ENCODE measurements at regions not wholly inside any gene's neighbourhood (a gene's known extent, or its start where the extent isn't known, plus 50 kb on each side); places are given as distances from the start of the nearest gene placed in this dataset.
"Not testable (repeated sequence)": the region's sequence is repeated elsewhere in the genome, so short reads cannot be mapped to it uniquely, and the experiment has no call there.

DNA sequence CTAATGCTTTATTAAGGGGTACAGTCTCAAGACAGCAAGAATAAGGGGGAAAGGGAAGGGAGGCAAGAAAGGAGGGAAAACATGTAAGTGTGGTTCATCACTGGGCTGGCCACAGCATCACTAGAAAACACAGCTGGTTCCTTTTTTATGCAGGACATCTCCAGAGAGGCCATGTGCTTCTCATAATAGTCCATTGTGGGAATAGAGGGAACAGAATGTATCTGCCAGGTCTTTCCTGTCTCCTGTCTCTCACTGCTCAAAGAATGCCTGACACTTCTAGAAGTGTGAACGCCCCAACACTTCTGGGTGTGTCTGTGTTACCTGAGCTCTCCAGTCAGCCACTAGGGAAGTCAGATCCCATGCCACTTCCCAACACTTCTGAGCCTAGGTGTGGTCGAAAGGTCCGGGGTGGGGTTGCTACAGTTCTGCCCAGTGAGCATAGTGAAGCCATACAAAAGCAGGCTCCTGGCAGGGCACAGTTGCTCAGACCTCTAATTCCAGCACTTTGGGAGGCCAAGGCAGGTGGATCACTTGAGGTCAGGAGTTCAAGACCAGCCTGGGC is 255.6 kb upstream of the SLC30A5 start:
- 88% methylated on average over 3 of the region's 3 CpGs for WGBS
- Histone ChIP-seq H3K27ac (ENCODE audit: low read depth) (no peak overlapping the region), H3K36me3 (ENCODE audit: insufficient read depth) (no peaks in the 10 kb centered on the region), H3K4me1 (ENCODE audit: insufficient read depth) (no peaks in the 10 kb centered on the region), H3K4me3 (ENCODE audit: low read depth, low read length) (no peak overlapping the region)
- no peak for DNase-seq (ENCODE audit: extremely low spot score)

DNA sequence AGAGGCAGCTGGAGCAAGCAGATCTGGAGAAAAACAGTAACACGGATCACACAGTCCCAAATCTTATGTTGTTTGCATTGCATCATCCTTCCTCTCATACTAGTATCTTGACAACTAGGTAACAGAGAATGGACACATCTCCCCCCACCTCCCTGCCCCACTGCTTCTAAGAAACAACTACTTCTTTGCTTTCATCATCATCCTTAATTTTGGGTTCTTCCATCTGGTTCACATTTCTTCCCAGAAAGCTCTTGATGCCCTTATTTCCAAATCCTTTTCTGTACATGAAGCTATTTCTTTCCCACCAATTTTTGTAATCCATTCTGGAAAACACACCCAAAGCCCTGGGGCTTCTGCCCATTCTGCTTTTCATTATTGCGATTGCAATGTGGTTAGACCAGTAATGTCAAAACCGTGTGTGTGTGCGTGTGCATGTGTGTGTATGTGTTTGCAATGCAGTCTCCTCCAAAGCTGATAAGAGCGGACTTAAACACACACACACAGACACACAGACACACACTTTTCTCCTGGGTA is 254.7 kb upstream of the SLC30A5 start:
- WGBS, result 57% methylated on average over 5 of the region's 5 CpGs
- H3K36me3 ChIP-seq (ENCODE audit: insufficient read depth), result no peaks in the 10 kb centered on the region
- H3K4me1 ChIP-seq (ENCODE audit: insufficient read depth), result no peaks in the 10 kb centered on the region
- H3K4me3 ChIP-seq (ENCODE audit: low read depth, low read length), result no peak overlapping the region
- peak; percentile 53 for DNase-seq (ENCODE audit: extremely low spot score)
- no peak overlapping the region for H3K27ac ChIP-seq (ENCODE audit: low read depth)

DNA sequence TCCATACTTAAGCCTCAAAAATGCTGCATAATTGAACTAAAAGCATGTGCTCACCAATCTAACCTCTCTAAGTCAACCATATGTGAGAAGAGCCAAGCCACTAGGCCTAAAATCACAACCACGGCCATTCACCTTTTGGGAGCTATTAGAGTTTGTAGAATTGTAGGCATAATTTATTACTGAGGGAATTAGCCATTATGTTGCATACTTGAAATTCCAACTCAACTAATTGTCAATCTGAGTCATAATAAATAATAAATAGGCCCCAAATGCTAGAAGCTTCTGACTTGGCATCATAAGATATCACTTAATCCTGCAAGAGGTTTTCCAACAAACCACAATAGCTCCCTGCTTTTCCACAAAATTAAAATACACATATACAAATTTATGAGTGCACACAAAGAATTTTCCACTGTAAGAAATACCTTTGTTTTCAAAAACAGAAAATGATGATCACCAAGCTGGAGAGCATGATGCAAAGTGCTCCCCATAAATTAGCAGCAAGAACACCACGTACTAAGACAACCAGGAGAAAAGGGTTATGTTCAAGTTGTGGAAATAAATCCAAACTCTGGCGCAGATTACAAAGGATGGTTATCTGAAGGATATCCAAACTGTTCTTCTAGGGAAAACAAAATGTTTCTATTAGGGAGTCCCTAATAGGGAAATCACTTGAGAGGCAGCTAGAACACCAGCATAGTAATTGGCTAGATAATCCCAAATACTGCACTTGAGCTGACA is 250.0 kb upstream of the SLC30A5 start:
- Histone ChIP-seq H3K27ac (ENCODE audit: low read depth) (no peak overlapping the region), H3K36me3 (ENCODE audit: insufficient read depth) (no peaks in the 10 kb centered on the region), H3K4me3 (ENCODE audit: low read depth, low read length) (no peak overlapping the region), H3K4me1 (ENCODE audit: insufficient read depth) (no peaks in the 10 kb centered on the region)
- whole genome bisulfite sequencing, result 81% methylated on average over 3 of the region's 3 CpGs
- peak; percentile 67 for DNase-seq (ENCODE audit: extremely low spot score)

DNA sequence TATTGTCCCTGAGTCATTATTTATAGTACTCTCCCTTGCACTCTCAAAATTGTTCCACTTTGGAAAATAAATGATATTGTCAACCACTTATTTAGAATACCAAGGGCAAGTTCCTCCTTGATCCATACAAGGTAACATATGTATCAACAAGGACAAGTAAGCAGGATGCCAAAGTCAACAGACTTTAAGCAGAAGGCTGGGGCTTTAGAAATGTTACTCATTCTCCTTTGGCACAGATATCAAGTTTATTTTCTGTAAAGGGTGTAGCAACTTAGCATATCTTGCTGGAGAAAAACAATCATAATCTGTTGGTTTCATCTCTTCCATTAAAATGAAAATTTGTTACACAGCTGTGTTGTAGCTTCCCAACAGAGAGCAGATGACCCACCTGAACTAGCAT is 248.7 kb upstream of the SLC30A5 start:
- no peak overlapping the region for H3K4me3 ChIP-seq (ENCODE audit: low read depth, low read length)
- DNase-seq (ENCODE audit: extremely low spot score), result no peak
- no peaks in the 10 kb centered on the region for H3K4me1 ChIP-seq (ENCODE audit: insufficient read depth)
- no peaks in the 10 kb centered on the region for H3K36me3 ChIP-seq (ENCODE audit: insufficient read depth)
- no peak overlapping the region for H3K27ac ChIP-seq (ENCODE audit: low read depth)

DNA sequence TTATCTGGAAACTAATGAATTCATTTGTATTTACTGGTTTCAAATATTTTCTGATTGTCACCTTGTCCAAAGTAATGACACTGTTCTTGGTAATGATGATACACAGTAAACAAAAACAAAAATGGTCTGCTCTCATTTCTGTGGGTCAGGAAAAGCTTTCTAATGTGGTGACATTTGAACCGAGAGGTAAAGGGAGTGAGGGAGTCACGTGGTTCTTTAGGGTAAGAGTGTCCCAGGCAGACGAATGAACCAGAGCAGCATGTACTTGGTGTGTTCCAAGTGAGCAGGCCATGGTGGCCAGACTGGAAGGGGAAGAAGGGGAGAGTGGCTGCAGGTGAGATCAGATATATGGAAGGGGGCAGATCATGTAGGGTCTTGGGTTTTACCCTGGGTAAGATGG is 247.0 kb upstream of the SLC30A5 start:
- no peak overlapping the region for H3K27ac ChIP-seq (ENCODE audit: low read depth)
- DNase-seq (ENCODE audit: extremely low spot score), result no peak
- no peak overlapping the region for H3K4me3 ChIP-seq (ENCODE audit: low read depth, low read length)

DNA sequence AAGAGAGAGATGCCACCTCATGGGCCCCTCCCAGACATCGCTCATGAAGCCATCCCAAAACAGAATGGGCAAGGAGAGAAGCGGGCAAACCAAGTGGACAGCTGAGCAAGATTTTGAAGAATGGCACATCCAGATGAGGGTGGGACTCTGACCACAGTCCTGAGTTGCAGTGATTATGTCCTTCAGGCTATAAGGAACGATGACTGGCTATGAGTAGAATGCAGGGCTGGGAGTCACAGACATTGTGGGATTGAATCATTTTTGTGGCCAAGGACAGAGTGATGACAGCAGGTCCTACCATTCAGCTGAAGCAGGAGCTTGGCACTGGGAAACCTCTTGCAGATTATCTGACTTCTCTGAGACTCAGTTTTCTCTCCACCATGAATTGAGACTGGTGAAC is 245.7 kb upstream of the SLC30A5 start:
- no peaks in the 10 kb centered on the region for H3K36me3 ChIP-seq (ENCODE audit: insufficient read depth)
- no peaks in the 10 kb centered on the region for H3K4me1 ChIP-seq (ENCODE audit: insufficient read depth)
- H3K4me3 ChIP-seq (ENCODE audit: low read depth, low read length), result no peak overlapping the region
- DNase-seq (ENCODE audit: extremely low spot score), result no peak
- 91% methylated on average over 3 of the region's 3 CpGs for WGBS
- H3K27ac ChIP-seq (ENCODE audit: low read depth), result no peak overlapping the region

More for the DNA sequence above, 247.0 kb upstream of the SLC30A5 start:
- 91% methylated on average over 3 of the region's 3 CpGs for WGBS
- Histone ChIP-seq H3K36me3 (ENCODE audit: insufficient read depth) (no peaks in the 10 kb centered on the region), H3K4me1 (ENCODE audit: insufficient read depth) (no peaks in the 10 kb centered on the region)

DNA sequence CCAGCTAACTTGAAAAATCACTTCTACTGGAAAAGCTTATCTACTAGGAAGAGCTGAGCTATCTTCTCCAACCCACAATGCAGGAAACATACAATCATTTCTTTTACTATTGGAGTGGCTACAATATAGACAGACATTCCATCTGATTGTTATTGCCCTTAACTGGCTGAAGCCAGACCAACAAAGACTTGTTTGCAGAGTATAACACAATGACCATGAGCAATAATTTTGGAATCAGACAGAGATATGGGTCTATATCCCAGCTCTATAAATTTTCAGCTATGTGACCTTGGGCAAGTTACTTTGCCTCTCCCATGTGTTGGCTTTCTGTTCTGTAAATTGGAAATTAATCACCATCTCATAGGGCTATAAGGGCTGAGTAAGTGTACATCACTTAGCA is 244.7 kb upstream of the SLC30A5 start:
- H3K27ac ChIP-seq (ENCODE audit: low read depth), result no peak overlapping the region
- no peak for DNase-seq (ENCODE audit: extremely low spot score)

DNA sequence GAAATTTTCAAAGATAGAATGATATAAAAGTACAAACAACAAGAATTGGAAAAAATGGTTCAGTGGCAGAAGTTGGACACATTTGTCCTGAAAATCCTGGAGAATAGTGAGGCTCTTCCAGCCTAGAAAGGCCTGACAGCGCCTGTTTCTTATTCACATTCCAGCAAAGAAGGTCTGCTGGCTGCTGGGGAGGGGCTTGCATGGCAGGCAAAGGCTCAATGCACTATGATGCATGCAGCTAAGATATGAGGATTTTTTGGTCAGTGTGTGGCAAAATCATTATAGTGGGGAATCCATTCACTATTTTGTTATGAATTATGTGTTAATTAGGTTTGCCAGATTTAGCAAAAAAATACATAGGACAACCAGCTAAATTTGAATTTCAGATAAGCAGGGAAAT is 243.9 kb upstream of the SLC30A5 start:
- H3K27ac ChIP-seq (ENCODE audit: low read depth), result no peak overlapping the region
- H3K36me3 ChIP-seq (ENCODE audit: insufficient read depth), result no peaks in the 10 kb centered on the region
- no peak for DNase-seq (ENCODE audit: extremely low spot score)
- H3K4me3 ChIP-seq (ENCODE audit: low read depth, low read length), result no peak overlapping the region
- 64% methylated on average over 1 of the region's 1 CpG for WGBS
- no peaks in the 10 kb centered on the region for H3K4me1 ChIP-seq (ENCODE audit: insufficient read depth)

More for the DNA sequence above, 244.7 kb upstream of the SLC30A5 start:
- Histone ChIP-seq H3K4me1 (ENCODE audit: insufficient read depth) (no peaks in the 10 kb centered on the region), H3K4me3 (ENCODE audit: low read depth, low read length) (no peak overlapping the region), H3K36me3 (ENCODE audit: insufficient read depth) (no peaks in the 10 kb centered on the region)

DNA sequence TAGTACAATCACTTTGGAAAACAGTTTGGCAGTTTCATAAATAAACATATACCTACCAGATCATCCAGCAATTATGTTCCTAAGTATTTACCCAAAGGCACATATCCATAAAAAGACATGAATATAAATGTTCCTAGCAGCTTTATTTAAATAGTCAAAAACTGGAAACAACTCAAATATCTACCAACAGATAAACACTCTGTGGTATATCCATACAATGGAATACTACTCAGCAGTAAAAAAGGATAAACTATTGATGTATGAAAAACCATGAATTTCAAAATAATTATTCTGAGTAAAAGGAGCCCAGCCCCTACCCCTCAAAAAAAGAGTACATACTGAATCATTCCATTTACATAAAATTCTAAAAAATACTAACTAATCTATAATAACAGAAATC is 232.7 kb upstream of the SLC30A5 start:
- DNase-seq (ENCODE audit: extremely low spot score), result no peak
- Histone ChIP-seq H3K4me3 (ENCODE audit: low read depth, low read length) (no peak overlapping the region), H3K36me3 (ENCODE audit: insufficient read depth) (no peaks in the 10 kb centered on the region), H3K27ac (ENCODE audit: low read depth) (no peak overlapping the region), H3K4me1 (ENCODE audit: insufficient read depth) (no peaks in the 10 kb centered on the region)

DNA sequence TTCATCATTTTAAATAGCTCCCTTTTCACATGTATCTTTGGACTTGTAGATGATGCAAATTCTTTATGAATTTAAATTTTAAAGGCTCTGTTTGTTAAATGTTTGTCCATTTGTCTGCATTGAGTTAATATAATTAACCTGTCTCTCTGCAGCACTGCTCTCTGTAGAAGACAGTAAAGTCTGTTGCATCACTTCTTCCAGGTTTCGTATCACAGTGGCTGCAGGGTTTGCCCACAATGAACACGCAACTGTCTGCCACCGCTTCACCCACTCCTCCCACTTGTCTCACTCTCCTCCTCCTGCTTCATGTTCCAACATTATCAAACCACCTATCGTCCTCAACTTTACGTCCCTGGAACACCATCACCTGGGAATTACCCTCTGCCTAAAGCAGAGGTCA is 231.3 kb upstream of the SLC30A5 start:
- H3K4me3 ChIP-seq (ENCODE audit: low read depth, low read length), result no peak overlapping the region
- 89% methylated on average over 5 of the region's 5 CpGs for WGBS

DNA sequence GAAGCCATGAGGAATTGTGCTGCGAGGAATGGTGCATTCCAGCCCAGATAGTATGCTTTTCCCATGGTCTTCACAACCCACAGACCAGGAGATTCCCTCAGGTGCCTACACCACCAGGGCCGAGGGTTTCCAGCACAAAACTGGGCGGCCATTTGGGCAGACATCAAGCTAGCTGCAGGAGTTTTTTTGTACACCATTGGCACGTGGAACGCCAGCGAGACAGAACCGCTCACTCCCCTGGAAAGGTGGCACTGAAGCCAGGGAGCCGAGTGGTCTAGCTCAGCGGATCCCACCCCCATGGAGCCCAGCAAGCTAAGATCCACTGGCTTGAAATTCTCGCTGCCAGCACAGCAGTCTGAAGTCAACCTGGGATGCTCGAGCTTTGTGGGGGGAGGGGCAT is 228.6 kb upstream of the SLC30A5 start:
- not testable (repeated sequence) for DNase-seq (ENCODE audit: extremely low spot score); H3K4me1 ChIP-seq (ENCODE audit: insufficient read depth); H3K36me3 ChIP-seq (ENCODE audit: insufficient read depth); H3K27ac ChIP-seq (ENCODE audit: low read depth); H3K4me3 ChIP-seq (ENCODE audit: low read depth, low read length)
- 89% methylated on average over 11 of the region's 11 CpGs for WGBS

More for the DNA sequence above, 231.3 kb upstream of the SLC30A5 start:
- no peak for DNase-seq (ENCODE audit: extremely low spot score)
- Histone ChIP-seq H3K27ac (ENCODE audit: low read depth) (no peak overlapping the region), H3K4me1 (ENCODE audit: insufficient read depth) (no peaks in the 10 kb centered on the region), H3K36me3 (ENCODE audit: insufficient read depth) (no peaks in the 10 kb centered on the region)

DNA sequence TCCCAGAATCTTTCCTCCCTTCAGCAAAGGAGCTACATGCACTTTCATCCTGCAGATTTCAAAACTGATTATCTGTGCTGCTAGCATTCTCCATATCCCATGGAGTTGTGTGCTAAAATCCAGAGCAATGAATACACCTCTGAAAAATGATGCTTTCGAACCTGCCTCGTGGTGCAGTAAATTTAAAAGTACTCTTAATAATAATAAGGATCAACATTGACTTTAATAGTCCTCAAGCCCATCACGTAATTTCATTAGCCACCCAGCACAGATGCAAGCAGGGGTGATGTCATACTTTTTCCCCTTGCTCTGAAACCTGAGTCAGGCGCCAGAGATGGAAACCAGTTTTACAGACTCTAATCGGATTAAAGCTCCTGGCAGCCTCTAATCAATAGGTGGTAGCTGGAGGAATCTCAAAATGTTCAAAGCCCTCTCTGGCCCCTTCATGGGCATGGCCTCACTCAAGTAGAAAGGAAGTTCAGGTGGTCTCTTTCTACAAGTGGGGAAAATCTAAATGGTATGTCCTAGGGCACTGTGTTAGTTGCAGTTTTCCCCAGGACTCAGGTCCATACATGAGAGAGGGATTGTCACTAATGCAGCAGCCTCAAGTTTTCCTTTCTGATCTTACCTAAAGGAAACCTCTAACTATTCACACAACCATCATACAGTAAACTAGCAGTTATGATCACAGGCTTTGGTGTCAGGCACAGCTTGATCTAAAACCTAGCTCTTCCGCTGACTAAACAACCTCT is 221.6 kb upstream of the SLC30A5 start:
- DNase-seq (ENCODE audit: extremely low spot score), result peak; percentile 47
- H3K4me1 ChIP-seq (ENCODE audit: insufficient read depth), result no peaks in the 10 kb centered on the region
- H3K27ac ChIP-seq (ENCODE audit: low read depth), result no peak overlapping the region
- H3K36me3 ChIP-seq (ENCODE audit: insufficient read depth), result no peaks in the 10 kb centered on the region
- H3K4me3 ChIP-seq (ENCODE audit: low read depth, low read length), result no peak overlapping the region
- 38% methylated on average over 6 of the region's 6 CpGs for WGBS

DNA sequence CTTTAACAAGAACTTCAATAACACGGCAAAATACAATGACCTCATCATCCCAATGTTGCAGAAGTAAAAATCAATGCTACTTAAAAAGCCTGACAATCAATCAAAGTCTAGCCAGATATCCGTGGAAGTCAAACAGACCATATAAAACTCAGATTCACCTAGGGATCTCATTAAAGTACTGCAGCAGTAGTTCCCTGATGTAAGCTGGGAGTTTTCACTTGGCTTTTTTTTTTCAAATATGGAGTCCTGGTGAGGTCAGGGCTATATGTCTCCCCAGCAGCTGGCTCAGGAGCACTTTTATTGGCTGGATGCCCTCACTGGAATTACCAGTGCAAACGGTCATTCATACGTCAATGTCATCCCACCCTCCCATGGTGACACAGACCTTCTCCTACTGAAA is 220.6 kb upstream of the SLC30A5 start:
- WGBS, result 49% methylated on average over 4 of the region's 4 CpGs
- no peak for DNase-seq (ENCODE audit: extremely low spot score)

DNA sequence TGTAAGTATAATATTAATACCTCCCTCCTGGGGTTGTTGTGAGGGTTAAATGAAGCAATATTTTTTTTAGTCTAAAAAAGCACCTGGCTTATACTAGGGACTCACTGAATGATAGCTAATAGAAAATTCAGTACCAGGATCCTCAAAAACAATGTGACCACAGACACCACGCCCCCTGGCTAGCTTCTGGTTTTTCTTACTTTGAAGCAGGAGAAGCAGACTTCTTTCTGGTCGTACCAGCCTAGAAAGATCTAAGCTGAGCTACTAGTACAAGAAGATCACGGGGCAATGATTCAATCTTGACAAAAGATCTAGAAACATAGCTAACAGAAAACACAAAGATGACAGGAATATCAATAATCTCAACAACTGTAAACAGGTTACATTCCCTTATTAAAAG is 218.5 kb upstream of the SLC30A5 start:
- no peaks in the 10 kb centered on the region for H3K4me1 ChIP-seq (ENCODE audit: insufficient read depth)
- H3K4me3 ChIP-seq (ENCODE audit: low read depth, low read length), result no peak overlapping the region
- no peak overlapping the region for H3K27ac ChIP-seq (ENCODE audit: low read depth)
- WGBS, result 79% methylated on average over 3 of the region's 3 CpGs
- H3K36me3 ChIP-seq (ENCODE audit: insufficient read depth), result no peaks in the 10 kb centered on the region
- no peak for DNase-seq (ENCODE audit: extremely low spot score)

More for the DNA sequence above, 220.6 kb upstream of the SLC30A5 start:
- H3K36me3 ChIP-seq (ENCODE audit: insufficient read depth), result no peaks in the 10 kb centered on the region
- no peak overlapping the region for H3K4me3 ChIP-seq (ENCODE audit: low read depth, low read length)
- H3K4me1 ChIP-seq (ENCODE audit: insufficient read depth), result no peaks in the 10 kb centered on the region
- H3K27ac ChIP-seq (ENCODE audit: low read depth), result no peak overlapping the region

Measured in urinary bladder (tissue), 3 donors.